ENCODE measurements at regions not wholly inside any gene's neighbourhood (a gene's known extent, or its start where the extent isn't known, plus 50 kb on each side); places are given as distances from the start of the nearest gene placed in this dataset.
"Not testable (repeated sequence)": the region's sequence is repeated elsewhere in the genome, so short reads cannot be mapped to it uniquely, and the experiment has no call there.

DNA sequence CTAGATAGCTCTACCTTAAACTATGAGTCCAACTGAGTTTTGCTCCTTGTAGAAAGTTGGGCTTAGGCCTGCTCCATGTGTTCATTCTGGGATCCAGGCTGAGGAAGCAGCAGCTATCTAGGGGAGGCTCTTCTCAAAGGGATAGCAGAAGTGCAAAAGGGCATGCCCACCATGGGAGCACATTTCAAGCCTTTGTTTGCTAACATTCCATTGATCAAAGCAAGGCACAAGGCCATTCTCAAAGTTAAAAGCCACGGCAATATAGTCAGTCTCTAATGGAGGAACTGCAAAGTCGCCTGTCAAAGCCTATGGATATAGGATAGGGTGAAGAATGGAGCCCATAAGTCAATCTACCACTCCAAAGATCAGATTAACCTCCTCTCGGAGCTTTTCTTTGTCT lies 488.1 kb upstream of the ARX start:
- DNase-seq (ENCODE audit: missing footprints) (no peak), ATAC-seq (no peak)
- intact Hi-C loops (cut with DNase I): no loop called here

GRCh38 chrX:25507801-25508200 lies 492.0 kb upstream of the ARX start:
- ATAC-seq: no peak
- intact Hi-C loops (cut with DNase I): no loop called here
- no peak for DNase-seq (ENCODE audit: missing footprints)

GRCh38 chrX:25519258-25519657 lies 503.5 kb upstream of the ARX start:
- ATAC-seq (no peak), DNase-seq (ENCODE audit: missing footprints) (no peak)
- intact Hi-C loops (cut with DNase I): no loop called here

DNA sequence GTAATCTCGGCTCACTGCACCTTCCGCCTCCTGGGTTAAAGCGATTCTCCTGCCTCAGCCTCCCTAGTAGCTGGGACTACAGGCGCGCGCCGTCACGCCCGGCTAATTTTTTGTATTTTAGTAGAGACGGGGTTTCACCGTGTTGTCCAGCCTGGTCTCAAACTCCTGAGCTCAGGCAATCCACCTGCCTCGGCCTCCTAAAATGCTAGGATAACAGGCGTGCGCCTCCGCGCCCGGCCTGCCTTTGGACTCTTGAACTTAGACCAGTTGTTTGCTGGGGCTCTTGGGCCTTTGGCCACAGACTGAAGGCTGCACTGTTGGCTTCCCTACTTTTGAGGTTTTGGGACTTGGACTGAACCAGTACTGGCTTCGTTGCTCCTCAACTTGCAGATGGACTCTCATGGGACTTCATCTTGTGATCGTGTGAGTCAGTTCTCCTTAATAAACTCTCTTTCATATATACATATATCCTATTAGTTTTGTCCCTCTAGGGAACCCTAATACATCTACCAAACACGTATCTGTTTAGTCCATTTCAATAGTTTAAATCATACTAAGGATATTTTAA lies 506.8 kb upstream of the ARX start:
- DNase-seq (ENCODE audit: missing footprints); intact Hi-C loops (cut with DNase I); ATAC-seq: not testable (repeated sequence)

GRCh38 chrX:25523574-25524540 lies 508.1 kb upstream of the ARX start:
- no peak for ATAC-seq
- intact Hi-C loops (cut with DNase I): no loop called here
- no peak for DNase-seq (ENCODE audit: missing footprints)

DNA sequence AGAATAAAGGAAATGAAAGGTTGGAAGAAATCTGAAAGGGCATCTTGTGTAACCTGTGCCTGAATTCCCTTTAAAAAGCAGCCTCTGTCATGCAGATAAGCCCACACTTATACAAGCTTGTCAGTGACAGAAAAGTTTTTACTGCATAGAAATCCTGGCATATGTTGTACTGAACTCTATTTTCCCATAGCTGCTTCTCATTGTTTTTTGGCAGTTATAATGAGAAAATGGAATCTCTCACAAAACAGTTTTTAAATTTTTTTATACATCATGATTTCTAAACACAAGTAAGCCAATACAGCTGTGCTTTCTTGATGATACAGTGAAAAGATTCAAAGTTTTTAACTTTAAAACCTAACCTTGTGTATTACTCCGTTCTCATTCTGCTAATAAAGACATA lies 511.4 kb upstream of the ARX start:
- intact Hi-C loops (cut with DNase I): no loop called here
- ATAC-seq: no peak
- DNase-seq (ENCODE audit: missing footprints): no peak

GRCh38 chrX:25527596-25527995 lies 511.8 kb upstream of the ARX start:
- ATAC-seq (no peak), DNase-seq (ENCODE audit: missing footprints) (no peak)
- intact Hi-C loops (cut with DNase I): no loop called here

DNA sequence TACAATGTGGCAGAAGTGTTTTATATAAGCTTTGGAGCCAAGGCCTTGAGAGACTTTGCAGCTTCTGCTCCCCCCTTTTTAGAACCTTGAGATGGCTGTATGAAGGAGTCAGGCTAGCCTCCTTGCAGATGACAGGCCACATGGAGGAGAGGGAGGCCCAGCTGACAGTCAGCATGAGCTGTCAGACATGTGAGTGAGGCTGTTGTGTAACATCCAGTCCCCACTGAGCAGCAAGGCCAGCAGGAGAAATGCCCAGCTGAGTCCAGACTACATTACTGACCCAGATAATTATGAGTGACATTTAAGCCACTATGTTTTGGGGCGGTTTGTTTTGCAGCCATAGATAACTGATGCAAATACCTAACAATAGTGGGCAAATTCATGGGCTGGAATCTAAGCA lies 515.3 kb upstream of the ARX start:
- no peak for ATAC-seq
- intact Hi-C loops (cut with DNase I): no loop called here
- no peak for DNase-seq (ENCODE audit: missing footprints)

DNA sequence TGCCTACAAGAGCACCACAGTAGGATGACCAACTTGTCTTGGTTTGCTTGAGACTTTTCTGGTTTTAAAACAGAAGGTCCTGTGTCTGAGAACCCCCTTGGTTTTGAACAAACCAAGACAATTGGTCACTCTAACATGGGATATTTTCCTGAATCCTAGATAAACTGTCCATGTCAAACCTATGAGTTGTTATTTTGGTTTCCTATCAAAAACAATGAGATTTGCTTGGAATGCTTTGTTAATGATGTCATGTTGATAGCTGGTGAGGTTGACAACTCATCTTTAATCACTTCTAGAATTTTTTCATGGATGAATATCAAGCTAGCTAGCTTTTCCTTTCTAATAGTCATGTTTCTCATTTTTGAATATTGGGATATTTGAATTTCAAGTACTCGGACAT lies 518.3 kb upstream of the ARX start:
- ATAC-seq (no peak), DNase-seq (ENCODE audit: missing footprints) (no peak)
- intact Hi-C loops (cut with DNase I): no loop called here

- ATAC-seq: no peak
- intact Hi-C loops (cut with DNase I): no loop called here
- DNase-seq (ENCODE audit: missing footprints): no peak
These were observed 520.7 kb upstream of the ARX start for GRCh38 chrX:25536307-25536970.

GRCh38 chrX:25537699-25538098 lies 521.9 kb upstream of the ARX start:
- intact Hi-C loops (cut with DNase I): no loop called here
- ATAC-seq: no peak
- DNase-seq (ENCODE audit: missing footprints): no peak

GRCh38 chrX:25544641-25545040 lies 528.9 kb upstream of the ARX start:
- DNase-seq (ENCODE audit: missing footprints): no peak
- no peak for ATAC-seq
- intact Hi-C loops (cut with DNase I): no loop called here

GRCh38 chrX:25548811-25549210 lies 533.0 kb upstream of the ARX start:
- ATAC-seq: no peak
- intact Hi-C loops (cut with DNase I): no loop called here
- no peak for DNase-seq (ENCODE audit: missing footprints)

DNA sequence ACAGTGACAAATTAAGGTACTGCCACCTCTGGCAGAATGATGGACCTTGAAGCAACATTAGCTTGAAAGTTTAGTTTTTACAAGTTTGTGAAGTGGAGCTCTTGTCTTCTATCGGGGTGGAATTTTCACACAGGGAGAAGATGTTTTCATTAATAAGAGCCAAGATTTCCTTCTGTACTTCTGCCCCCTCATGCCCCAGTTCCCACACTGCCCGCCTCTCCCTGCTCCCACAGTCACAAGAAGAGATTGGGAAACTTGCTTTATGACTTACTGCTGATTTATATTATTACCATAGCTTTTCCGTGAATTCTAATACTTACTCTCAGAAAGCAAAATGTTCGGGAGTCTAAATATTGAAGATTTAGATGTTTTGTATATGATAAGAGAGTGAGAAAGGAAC lies 539.8 kb upstream of the ARX start:
- intact Hi-C loops (cut with DNase I): no loop called here
- no peak for DNase-seq (ENCODE audit: missing footprints)
- no peak for ATAC-seq

DNA sequence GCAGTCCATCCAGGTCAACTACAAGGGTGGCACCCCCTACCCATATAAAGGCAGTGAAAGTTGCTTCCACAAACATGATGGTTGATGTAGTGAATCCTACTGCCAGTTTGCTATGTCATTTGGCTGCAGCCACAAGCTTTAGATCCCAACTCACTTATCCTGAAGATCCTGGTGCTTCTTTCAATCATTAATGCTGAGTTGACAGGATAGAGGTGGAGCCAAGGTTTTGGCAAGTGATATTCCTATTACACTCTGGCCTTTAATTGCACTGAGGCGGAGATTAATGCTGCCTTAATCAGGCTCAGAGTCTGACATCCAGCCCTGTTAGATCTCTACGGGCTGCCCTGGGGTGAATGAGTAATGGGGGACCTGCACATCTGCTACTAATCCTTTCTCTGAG lies 542.4 kb upstream of the ARX start:
- intact Hi-C loops (cut with DNase I): no loop called here
- no peak for DNase-seq (ENCODE audit: missing footprints)

DNA sequence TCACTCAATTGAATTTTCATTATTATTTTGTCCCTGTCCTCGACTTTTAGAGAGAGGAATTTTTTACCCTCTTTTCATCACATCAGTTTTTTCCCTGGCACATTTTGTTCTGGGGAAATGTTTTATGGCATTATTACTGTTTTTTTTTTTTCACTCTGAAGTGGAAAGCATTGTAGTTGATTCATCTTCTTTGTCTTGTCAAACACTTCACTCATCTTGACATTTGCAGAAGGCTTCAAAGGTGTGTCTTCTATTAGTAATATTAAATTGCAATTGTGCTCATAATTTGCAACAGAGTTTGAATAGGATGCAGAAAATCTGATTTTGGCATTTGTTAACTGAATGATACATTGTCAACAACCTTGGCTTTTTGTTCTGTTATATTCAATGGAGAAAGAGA lies 545.4 kb upstream of the ARX start:
- ATAC-seq (no peak), DNase-seq (ENCODE audit: missing footprints) (no peak)
- intact Hi-C loops (cut with DNase I): no loop called here

More for the DNA sequence above, 542.4 kb upstream of the ARX start:
- ATAC-seq: no peak

GRCh38 chrX:25573631-25574030 lies 557.9 kb upstream of the ARX start:
- intact Hi-C loops (cut with DNase I): no loop called here
- no peak for ATAC-seq
- DNase-seq (ENCODE audit: missing footprints): no peak

- DNase-seq (ENCODE audit: missing footprints) (no peak), ATAC-seq (no peak)
- intact Hi-C loops (cut with DNase I): no loop called here
These were observed 541.2 kb upstream of the MAGEB18 start for GRCh38 chrX:25596921-25597320.

GRCh38 chrX:25597551-25597950 lies 540.6 kb upstream of the MAGEB18 start:
- DNase-seq (ENCODE audit: missing footprints) (no peak), ATAC-seq (no peak)
- intact Hi-C loops (cut with DNase I): no loop called here

GRCh38 chrX:25599061-25599460 lies 539.1 kb upstream of the MAGEB18 start:
- DNase-seq (ENCODE audit: missing footprints) (no peak), ATAC-seq (no peak)
- intact Hi-C loops (cut with DNase I): no loop called here

Measured in Right ventricle myocardium inferior (tissue), 1 donor.